H1 (cell line): ENCODE measurements at regions not wholly inside any gene's neighbourhood (a gene's known extent, or its start where the extent isn't known, plus 50 kb on each side); places are given as distances from the start of the nearest gene placed in this dataset.

Experiments used
- CTCF ChIA-PET: fragments of 300-600 bp; sonication (Branson Sonifier 250); formaldehyde crosslinking; loops from one replicate; lab custom pipeline; 2021; ENCODE audit not compliant: partially characterized antibody; lab: Charles Lee
- POLR2A ChIA-PET: fragments of 300-600 bp; sonication (Branson Sonifier 250); formaldehyde crosslinking; loops from one replicate; lab custom pipeline; 2021; ENCODE audit warnings: inconsistent platforms; ENCODE audit not compliant: partially characterized antibody; lab: Charles Lee
- DNase-seq, 2 experiments: peaks; one replicate each; pipeline versions ENCODE4 v3.0.0 to v3.0.0-alpha.2; 2010 to 2022; ENCODE audit warnings: low spot score in 2 of 2, low read depth in 1 of 2, mixed read lengths in 1 of 2
- FAIRE-seq: peaks from 2 replicates; lab custom pipeline; 2011; peaks lifted over from hg19 to GRCh38; lab: Jason Lieb, UNC
- H2AFZ ChIP-seq: 2 replicates; pipeline ENCODE4 v1.8.1; 2012; ENCODE audit warnings: low read length, inconsistent platforms
- H2AK5ac ChIP-seq: 2 replicates; pipeline ENCODE4 v1.6.1; 2013; ENCODE audit warnings: low read depth, low read length
- H2BK120ac ChIP-seq: replicated peaks from 2 replicates; pipeline ENCODE3; 2013; ENCODE audit warnings: low read depth, low read length, inconsistent platforms
- H2BK12ac ChIP-seq: 2 replicates; pipeline ENCODE4 v1.6.1; 2013; ENCODE audit warnings: low read depth, low read length
- H2BK15ac ChIP-seq: 2 replicates; pipeline ENCODE4 v1.6.1; 2013; ENCODE audit warnings: low read length
- H2BK20ac ChIP-seq: 2 replicates; pipeline ENCODE4 v1.6.1; 2013; ENCODE audit warnings: low read length
- H2BK5ac ChIP-seq: 2 replicates; pipeline ENCODE4 v1.6.1; 2013; ENCODE audit warnings: low read depth, low read length
- H3K14ac ChIP-seq: 2 replicates; pipeline ENCODE4 v1.6.1; 2013; ENCODE audit warnings: inconsistent platforms; ENCODE audit not compliant: insufficient read length
- H3K18ac ChIP-seq: 2 replicates; pipeline ENCODE4 v1.6.1; 2013; ENCODE audit warnings: low read length; ENCODE audit errors: extremely low read depth
- H3K23ac ChIP-seq: 2 replicates; pipeline ENCODE4 v1.6.1; 2013; ENCODE audit warnings: inconsistent platforms; ENCODE audit not compliant: insufficient read length
- H3K23me2 ChIP-seq: 2 replicates; pipeline ENCODE4 v1.6.1; 2013; ENCODE audit warnings: low read depth, low read length
- H3K27ac ChIP-seq: 2 replicates; pipeline ENCODE4 v1.6.1; 2011; ENCODE audit warnings: low read depth, low read length, inconsistent platforms
- H3K27me3 ChIP-seq, 4 experiments: replicated peaks in 1 of 4; 1 replicate in 1 of 4; 2 replicates in 3 of 4; pipeline versions ENCODE4 v1.6.1 to v1.8.1; 2011 to 2013; ENCODE audit warnings: low read length in 3 of 4, mild to moderate bottlenecking in 3 of 4, inconsistent platforms in 2 of 4, mixed read lengths in 2 of 4, moderate library complexity in 1 of 4; ENCODE audit not compliant: control insufficient read depth in 3 of 4, insufficient read depth in 3 of 4; ENCODE audit errors: extremely low read depth in 1 of 4
- H3K36me3 ChIP-seq, 4 experiments: 2 replicates each; pipeline versions ENCODE4 v1.6.1 to v1.8.1; 2011 to 2013; ENCODE audit warnings: mild to moderate bottlenecking in 4 of 4, low read length in 3 of 4, moderate library complexity in 2 of 4, control low read depth in 1 of 4, inconsistent platforms in 1 of 4; ENCODE audit not compliant: insufficient read depth in 4 of 4, control insufficient read depth in 2 of 4
- H3K4ac ChIP-seq: replicated peaks from 2 replicates; pipeline ENCODE3; 2013; ENCODE audit warnings: low read length, low read depth, mixed read lengths, inconsistent platforms; ENCODE audit not compliant: insufficient read length
- H3K4me1 ChIP-seq, 4 experiments: replicated peaks in 1 of 4; 1 replicate in 1 of 4; 2 replicates in 3 of 4; pipeline versions ENCODE4 v1.6.1 to v1.8.1; 2011 to 2013; ENCODE audit warnings: low read length in 3 of 4, inconsistent platforms in 2 of 4, mixed read lengths in 1 of 4; ENCODE audit not compliant: insufficient read depth in 4 of 4, control insufficient read depth in 3 of 4
- H3K4me2 ChIP-seq, 2 experiments: 2 replicates each; pipeline versions ENCODE4 v1.6.1 to v1.8.1; 2011 to 2013; ENCODE audit warnings: low read depth in 2 of 2, low read length in 2 of 2, control low read depth in 1 of 2, inconsistent platforms in 1 of 2, mild to moderate bottlenecking in 1 of 2; ENCODE audit not compliant: insufficient read depth in 1 of 2
- H3K4me3 ChIP-seq, 4 experiments: fragments of 200-600, 300-600 bp in 1 of 4; sonication (generic), shearing (Covaris generic), sonication (Bioruptor Twin) in 1 of 4; 2 replicates each; pipeline versions ENCODE4 v1.5.1 to v1.8.1; 2011 to 2016; ENCODE audit warnings: low read length in 4 of 4, low read depth in 3 of 4, control low read depth in 2 of 4, inconsistent platforms in 2 of 4, mild to moderate bottlenecking in 2 of 4, mixed read lengths in 1 of 4, moderate library complexity in 1 of 4; ENCODE audit not compliant: insufficient read depth in 2 of 4; ENCODE audit errors: extremely low read depth in 1 of 4
- H3K56ac ChIP-seq: replicated peaks from 2 replicates; pipeline ENCODE3; 2013; ENCODE audit warnings: low read depth, mild to moderate bottlenecking, mixed read lengths, low read length, inconsistent platforms; ENCODE audit not compliant: insufficient read length
- H3K79me1 ChIP-seq: 2 replicates; pipeline ENCODE4 v1.6.1; 2013; ENCODE audit warnings: low read depth, low read length, control low read depth
- H3K79me2 ChIP-seq, 2 experiments: 2 replicates each; pipeline versions ENCODE4 v1.6.1 to v1.8.1; 2012 to 2013; ENCODE audit warnings: low read length in 2 of 2, mild to moderate bottlenecking in 2 of 2, inconsistent platforms in 1 of 2; ENCODE audit not compliant: insufficient read depth in 2 of 2, control insufficient read depth in 1 of 2
- H3K9ac ChIP-seq, 4 experiments: replicated peaks in 1 of 4; 1 replicate in 1 of 4; 2 replicates in 3 of 4; pipeline versions ENCODE4 v1.6.1 to v1.8.1; 2011 to 2013; ENCODE audit warnings: low read depth in 3 of 4, low read length in 3 of 4, control low read depth in 2 of 4, mild to moderate bottlenecking in 2 of 4, moderate library complexity in 2 of 4, inconsistent platforms in 1 of 4; ENCODE audit errors: extremely low read depth in 1 of 4
- H3K9me3 ChIP-seq, 2 experiments: 2 replicates each; pipeline versions ENCODE4 v1.6.1 to v1.8.1; 2012 to 2013; ENCODE audit warnings: mild to moderate bottlenecking in 2 of 2, moderate library complexity in 2 of 2, control low read depth in 1 of 2, inconsistent platforms in 1 of 2, low read depth in 1 of 2, low read length in 1 of 2, mixed read lengths in 1 of 2; ENCODE audit not compliant: insufficient read depth in 2 of 2
- H4K20me1 ChIP-seq, 2 experiments: replicated peaks in 1 of 2; 2 replicates each; pipeline versions ENCODE3 to v1.8.1; 2011 to 2013; ENCODE audit warnings: inconsistent platforms in 2 of 2, low read length in 2 of 2, mild to moderate bottlenecking in 1 of 2; ENCODE audit not compliant: insufficient read depth in 2 of 2, control insufficient read depth in 1 of 2
- H4K5ac ChIP-seq: 2 replicates; pipeline ENCODE4 v1.6.1; 2013; ENCODE audit warnings: low read length, low read depth, mixed read lengths, inconsistent platforms; ENCODE audit not compliant: insufficient read length
- H4K8ac ChIP-seq: 2 replicates; pipeline ENCODE4 v1.8.0; 2013; ENCODE audit warnings: mild to moderate bottlenecking, moderate library complexity, low read length, inconsistent platforms; ENCODE audit not compliant: insufficient read depth; ENCODE audit errors: extremely low read depth
- H4K91ac ChIP-seq: replicated peaks from 2 replicates; pipeline ENCODE3; 2013; ENCODE audit warnings: low read length, mixed read lengths, inconsistent platforms; ENCODE audit not compliant: insufficient read length
- BCL11A ChIP-seq, 2 experiments: IDR thresholded peaks; one replicate each; pipeline ENCODE4 v1.6.1; 2011; ENCODE audit warnings: low read depth in 2 of 2, low read length in 2 of 2, mild to moderate bottlenecking in 2 of 2
- CBX8 ChIP-seq: fragments of 300-800, 300-1000 bp; sonication (generic); IDR thresholded peaks from 2 replicates; pipeline ENCODE4 v1.7.1; 2016; ENCODE audit warnings: low read depth, low read length, borderline replicate concordance
- EGR1 ChIP-seq: IDR thresholded peaks from 2 replicates; pipeline ENCODE4 v1.6.1; 2011; ENCODE audit warnings: low read depth, low read length, borderline replicate concordance
- EP300 ChIP-seq, 2 experiments: IDR thresholded peaks; 1 replicate in 1 of 2; 2 replicates in 1 of 2; pipeline ENCODE4 v1.6.1; 2011 to 2012; ENCODE audit warnings: low read depth in 2 of 2, low read length in 2 of 2, mild to moderate bottlenecking in 2 of 2, borderline replicate concordance in 1 of 2, inconsistent platforms in 1 of 2, moderate library complexity in 1 of 2
- GABPA ChIP-seq: IDR thresholded peaks from 2 replicates; pipeline ENCODE4 v1.6.1; 2011; ENCODE audit warnings: mild to moderate bottlenecking, low read length, moderate library complexity, borderline replicate concordance; ENCODE audit not compliant: insufficient read depth
- HDAC6 ChIP-seq: IDR thresholded peaks from one replicate; pipeline ENCODE4 v1.7.1; 2012; ENCODE audit warnings: low read depth, mild to moderate bottlenecking, inconsistent platforms, low read length, moderate library complexity
- KDM4A ChIP-seq: IDR thresholded peaks from one replicate; pipeline ENCODE4 v1.7.1; 2012; ENCODE audit warnings: low read depth, mild to moderate bottlenecking, moderate library complexity, low read length, inconsistent platforms; ENCODE audit not compliant: severe bottlenecking
- NANOG ChIP-seq: IDR thresholded peaks from 2 replicates; pipeline ENCODE4 v1.6.1; 2011; ENCODE audit warnings: low read length, low read depth, mild to moderate bottlenecking, inconsistent platforms; ENCODE audit not compliant: insufficient read depth, poor library complexity, severe bottlenecking
- POLR2AphosphoS5 ChIP-seq: IDR thresholded peaks from 2 replicates; pipeline ENCODE4 v1.6.1; 2011; ENCODE audit warnings: low read depth, low read length
- POU5F1 ChIP-seq: IDR thresholded peaks from 2 replicates; pipeline ENCODE4 v1.6.1; 2011; ENCODE audit warnings: low read depth, mild to moderate bottlenecking, low read length, moderate library complexity
- RFX5 ChIP-seq: IDR thresholded peaks from 2 replicates; pipeline ENCODE4 v1.6.1; 2011; ENCODE audit warnings: low read depth, low read length, improper control_type of control experiment, borderline replicate concordance
- SIN3A ChIP-seq, 2 experiments: IDR thresholded peaks in 1 of 2; conservative IDR thresholded peaks in 1 of 2; 2 replicates each; pipeline ENCODE4 v1.6.1; 2011 to 2012; ENCODE audit warnings: low read length in 2 of 2, improper control_type of control experiment in 1 of 2, low read depth in 1 of 2, mild to moderate bottlenecking in 1 of 2
- SUZ12 ChIP-seq: fragments of 200-600 bp; sonication (generic); IDR thresholded peaks from 2 replicates; pipeline ENCODE4 v1.6.1; 2012; ENCODE audit warnings: mild to moderate bottlenecking, inconsistent platforms, low read length, moderate library complexity, mixed read lengths
- TAF1 ChIP-seq: IDR thresholded peaks from 2 replicates; pipeline ENCODE4 v1.6.1; 2011; ENCODE audit warnings: mild to moderate bottlenecking, low read depth, low read length
- YY1 ChIP-seq: IDR thresholded peaks from 2 replicates; pipeline ENCODE4 v1.6.1; 2011; ENCODE audit warnings: low read depth, mild to moderate bottlenecking, low read length
- WGBS, 2 experiments: shearing (Covaris generic) in 1 of 2; methylation state at CpG; one replicate each; pipeline versions ENCODE4 v1.1.6 to v1.1.7; 2013 to 2015; ENCODE audit warnings: low lambda C conversion rate in 2 of 2, mixed read lengths in 2 of 2, inconsistent platforms in 1 of 2, low coverage in 1 of 2, missing lambda C conversion rate in 1 of 2; ENCODE audit not compliant: insufficient replicate concordance in 2 of 2, insufficient coverage in 1 of 2, insufficient read length in 1 of 2; ENCODE audit errors: extremely low coverage in 1 of 2, missing lambda C conversion rate in 1 of 2; 5-methylcytosine and 5-hydroxymethylcytosine counted together

DNA sequence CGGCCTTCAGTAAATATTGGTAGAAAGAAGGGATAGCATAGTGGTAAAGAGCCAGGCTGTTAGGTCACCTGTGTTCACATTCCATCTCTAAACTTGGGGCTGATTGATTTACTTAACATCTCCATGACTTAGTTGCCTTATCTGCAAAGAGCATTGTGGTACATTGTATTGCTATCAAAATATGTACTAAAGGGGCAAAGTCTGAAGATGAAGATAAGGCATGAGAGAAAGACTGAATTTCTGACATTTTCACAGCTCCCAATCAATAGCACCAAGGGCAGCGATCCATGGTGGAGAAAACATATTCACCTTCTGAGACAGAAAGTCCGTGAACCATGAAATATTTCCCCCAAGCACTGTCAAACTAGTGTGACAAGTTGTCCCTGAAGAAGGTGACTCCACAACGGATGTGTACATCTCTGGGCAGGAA, 223.3 kb upstream of the STXBP5 start:
- Histone ChIP-seq H3K18ac (no peak overlapping the region), H2BK120ac (no peak overlapping the region), H2BK5ac (no peak overlapping the region), H2AK5ac (no peak overlapping the region), H4K5ac (no peak overlapping the region), H2BK20ac (no peak overlapping the region), H3K79me2 (no peaks in the 10 kb centered on the region), H3K36me3 (no peaks in the 10 kb centered on the region), H3K27me3 (no peaks in the 10 kb centered on the region), H3K56ac (no peak overlapping the region), H2BK15ac (no peak overlapping the region), H4K20me1 (no peaks in the 10 kb centered on the region), H3K27ac (no peak overlapping the region), H3K4me3 (no peak overlapping the region), H3K23ac (no peak overlapping the region), H3K79me1 (no peaks in the 10 kb centered on the region), H2AFZ (no peak overlapping the region), H2BK12ac (no peak overlapping the region), H3K9me3 (no peaks in the 10 kb centered on the region), H3K9ac (no peak overlapping the region), H3K4me2 (no peak overlapping the region), H3K4me1 (no peaks in the 10 kb centered on the region), H3K23me2 (no peaks in the 10 kb centered on the region), H3K4ac (no peak overlapping the region), H4K8ac (no peak overlapping the region), H4K91ac (no peak overlapping the region), H3K14ac (no peak overlapping the region)
- WGBS, 2 experiments, result 93% methylated on average over 4 of the region's 4 CpGs; no CpG with 5 or more reads in 1 of the 2 experiments
- ChIA-PET CTCF (no interaction called here), POLR2A (no interaction called here)
- DNase-seq (no peak), FAIRE-seq (no peak)
- TF ChIP-seq RFX5, result no peak
- no peak for TF ChIP-seq TAF1
- no peak for TF ChIP-seq GABPA
- no peak for TF ChIP-seq POU5F1
- no peak for TF ChIP-seq HDAC6
- TF ChIP-seq NANOG, result no peak
- no peak for TF ChIP-seq EP300 (IDR thresholded peaks at IDR 0.05; ENCODE audit: borderline replicate concordance in 1 of 2, low read depth in 2 of 2, low read length in 2 of 2)
- TF ChIP-seq KDM4A, result no peak
- no peak for TF ChIP-seq SUZ12
- no peak for TF ChIP-seq POLR2AphosphoS5
- no peak for TF ChIP-seq EGR1
- TF ChIP-seq SIN3A (conservative IDR thresholded peaks at IDR 0.05 in 1 of 2, IDR thresholded peaks at IDR 0.05 in 1 of 2; ENCODE audit: low read depth in 1 of 2, low read length in 2 of 2), result no peak
- no peak for TF ChIP-seq CBX8
- no peak for TF ChIP-seq BCL11A (IDR thresholded peaks at IDR 0.05; ENCODE audit: low read depth in 2 of 2, low read length in 2 of 2)
- no peak for TF ChIP-seq YY1
